H9 (cell line): ENCODE measurements at regions not wholly inside any gene's neighbourhood (a gene's known extent, or its start where the extent isn't known, plus 50 kb on each side); places are given as distances from the start of the nearest gene placed in this dataset.

ENCODE experiments used
- DNase-seq: peaks from one replicate; pipeline ENCODE4 v3.0.0-alpha.2; 2017
- H2AFZ ChIP-seq: one replicate; pipeline ENCODE4 v1.6.1; 2013; ENCODE audit warnings: mild to moderate bottlenecking, low read length, control low read depth, moderate library complexity
- H2AK5ac ChIP-seq: 2 replicates; pipeline ENCODE4 v1.6.1; 2013; ENCODE audit warnings: low read length, control low read depth, mixed read lengths; ENCODE audit not compliant: insufficient read length
- H2BK120ac ChIP-seq: one replicate; pipeline ENCODE4 v1.6.1; 2013; ENCODE audit warnings: low read depth, mild to moderate bottlenecking, low read length, control low read depth, inconsistent platforms; ENCODE audit not compliant: poor library complexity, severe bottlenecking
- H2BK12ac ChIP-seq: 2 replicates; pipeline ENCODE4 v1.6.1; 2013; ENCODE audit warnings: low read length, control low read depth, mixed read lengths, low read depth; ENCODE audit not compliant: insufficient read length
- H2BK15ac ChIP-seq: 2 replicates; pipeline ENCODE4 v1.6.1; 2013; ENCODE audit warnings: low read depth, low read length, control low read depth
- H2BK20ac ChIP-seq: one replicate; pipeline ENCODE4 v1.6.1; 2013; ENCODE audit warnings: low read depth, mild to moderate bottlenecking, low read length, control low read depth, inconsistent platforms; ENCODE audit not compliant: poor library complexity, severe bottlenecking
- H2BK5ac ChIP-seq: 2 replicates; pipeline ENCODE4 v1.6.1; 2013; ENCODE audit warnings: low read length, control low read depth, mixed read lengths; ENCODE audit not compliant: insufficient read length
- H3K14ac ChIP-seq: 2 replicates; pipeline ENCODE4 v1.6.1; 2013; ENCODE audit warnings: low read length, control low read depth; ENCODE audit not compliant: insufficient read depth
- H3K18ac ChIP-seq: 2 replicates; pipeline ENCODE4 v1.6.1; 2013; ENCODE audit warnings: low read depth, mild to moderate bottlenecking, mixed read lengths, low read length, control low read depth; ENCODE audit not compliant: insufficient read length
- H3K23ac ChIP-seq: 2 replicates; pipeline ENCODE4 v1.6.1; 2013; ENCODE audit warnings: low read length, control low read depth, mixed read lengths, low read depth; ENCODE audit not compliant: insufficient read length
- H3K23me2 ChIP-seq: 2 replicates; pipeline ENCODE4 v1.6.1; 2013; ENCODE audit warnings: low read depth, mild to moderate bottlenecking, mixed read lengths, low read length, control low read depth; ENCODE audit not compliant: insufficient read length, poor library complexity, severe bottlenecking
- H3K27ac ChIP-seq: 2 replicates; pipeline ENCODE4 v1.5.1; 2013; ENCODE audit warnings: low read length, control low read depth, mixed read lengths, low read depth; ENCODE audit not compliant: insufficient read length
- H3K27me3 ChIP-seq: 2 replicates; pipeline ENCODE4 v1.6.1; 2013; ENCODE audit warnings: low read length, control low read depth, inconsistent platforms; ENCODE audit not compliant: insufficient read depth
- H3K4ac ChIP-seq: 2 replicates; pipeline ENCODE4 v1.6.1; 2013; ENCODE audit warnings: low read depth, mild to moderate bottlenecking, control low read depth, inconsistent platforms, low read length, moderate library complexity
- H3K4me1 ChIP-seq: 2 replicates; pipeline ENCODE4 v1.6.1; 2013; ENCODE audit warnings: low read length, control low read depth, inconsistent platforms; ENCODE audit not compliant: insufficient read depth
- H3K4me2 ChIP-seq: 2 replicates; pipeline ENCODE4 v1.6.1; 2013; ENCODE audit warnings: low read length, control low read depth, mixed read lengths; ENCODE audit not compliant: insufficient read length, insufficient read depth
- H3K56ac ChIP-seq: 2 replicates; pipeline ENCODE4 v1.6.1; 2013; ENCODE audit warnings: low read depth, mild to moderate bottlenecking, mixed read lengths, low read length, control low read depth; ENCODE audit not compliant: insufficient read length
- H3K79me1 ChIP-seq: 2 replicates; pipeline ENCODE4 v1.6.1; 2013; ENCODE audit warnings: low read depth, mild to moderate bottlenecking, moderate library complexity, low read length, control low read depth, inconsistent platforms; ENCODE audit not compliant: insufficient read depth, poor library complexity, severe bottlenecking
- H3K79me2 ChIP-seq: 2 replicates; pipeline ENCODE4 v1.6.1; 2013; ENCODE audit warnings: low read length, control low read depth, inconsistent platforms; ENCODE audit not compliant: insufficient read depth
- H3K9ac ChIP-seq: 2 replicates; pipeline ENCODE4 v1.6.1; 2013; ENCODE audit warnings: low read length, control low read depth, mixed read lengths; ENCODE audit not compliant: insufficient read length; ENCODE audit errors: extremely low read depth
- H3K9me3 ChIP-seq: one replicate; pipeline ENCODE4 v1.6.1; 2013; ENCODE audit warnings: low read depth, low read length, inconsistent platforms; ENCODE audit not compliant: control insufficient read depth
- H3T11ph ChIP-seq: one replicate; pipeline ENCODE4 v1.6.1; 2013; ENCODE audit warnings: mild to moderate bottlenecking, low read length, control low read depth, inconsistent platforms
- H4K20me1 ChIP-seq: one replicate; pipeline ENCODE4 v1.6.1; 2013; ENCODE audit not compliant: control insufficient read depth, insufficient read length, insufficient read depth
- H4K5ac ChIP-seq: 2 replicates; pipeline ENCODE4 v1.6.1; 2013; ENCODE audit warnings: low read depth, mild to moderate bottlenecking, mixed read lengths, low read length, control low read depth; ENCODE audit not compliant: insufficient read length
- H4K8ac ChIP-seq: replicated peaks from 2 replicates; pipeline ENCODE4 v1.6.1; 2013; ENCODE audit warnings: low read length, control low read depth, mixed read lengths, low read depth; ENCODE audit not compliant: insufficient read length
- H4K91ac ChIP-seq: 2 replicates; pipeline ENCODE4 v1.6.1; 2013; ENCODE audit warnings: low read depth, mild to moderate bottlenecking, moderate library complexity, mixed read lengths, low read length, control low read depth; ENCODE audit not compliant: insufficient read length
- H3K27ac Mint-ChIP-seq, 3 experiments: 2 replicates in 2 of 3; 3 replicates in 1 of 3; pipeline ENCODE4 v1.8.0; 2020 to 2021; ENCODE audit warnings: mixed read lengths in 3 of 3, mild to moderate bottlenecking in 1 of 3, moderate library complexity in 1 of 3
- H3K27me3 Mint-ChIP-seq: 2 replicates; pipeline ENCODE4 v1.8.0; 2021; ENCODE audit warnings: low read depth, mild to moderate bottlenecking, moderate library complexity, mixed read lengths
- H3K36me3 Mint-ChIP-seq, 3 experiments: 2 replicates in 2 of 3; 3 replicates in 1 of 3; pipeline ENCODE4 v1.8.0; 2020 to 2021; ENCODE audit warnings: low read depth in 3 of 3, mixed read lengths in 3 of 3; ENCODE audit not compliant: insufficient read depth in 1 of 3
- H3K4me1 Mint-ChIP-seq, 2 experiments: 2 replicates each; pipeline ENCODE4 v1.8.0; 2020; ENCODE audit warnings: mixed read lengths in 2 of 2
- H3K4me3 Mint-ChIP-seq, 2 experiments: 2 replicates in 1 of 2; 3 replicates in 1 of 2; pipeline ENCODE4 v1.8.0; 2020 to 2021; ENCODE audit warnings: mild to moderate bottlenecking in 2 of 2, mixed read lengths in 2 of 2, moderate library complexity in 1 of 2
- H3K9me3 Mint-ChIP-seq, 2 experiments: 2 replicates in 1 of 2; 3 replicates in 1 of 2; pipeline ENCODE4 v1.8.0; 2020; ENCODE audit warnings: mild to moderate bottlenecking in 2 of 2, mixed read lengths in 2 of 2, moderate library complexity in 1 of 2
- WGBS: extraction: QIAGEN DNeasy Blood & Tissue Kit; methylation state at CpG from one replicate; pipeline ENCODE4 v1.1.7; 2013; ENCODE audit warnings: missing lambda C conversion rate, low lambda C conversion rate, mixed read lengths; ENCODE audit not compliant: insufficient read length; ENCODE audit errors: extremely low coverage; 5-methylcytosine and 5-hydroxymethylcytosine counted together
- TF ChIP-seq, protein P1 (sequence below): fragments of 200-600 bp; sonication (generic); conservative IDR thresholded peaks from 3 replicates; pipeline ENCODE4 v1.8.0; 2021; ENCODE audit warnings: antibody characterized with exemption, mild to moderate bottlenecking

DNA sequence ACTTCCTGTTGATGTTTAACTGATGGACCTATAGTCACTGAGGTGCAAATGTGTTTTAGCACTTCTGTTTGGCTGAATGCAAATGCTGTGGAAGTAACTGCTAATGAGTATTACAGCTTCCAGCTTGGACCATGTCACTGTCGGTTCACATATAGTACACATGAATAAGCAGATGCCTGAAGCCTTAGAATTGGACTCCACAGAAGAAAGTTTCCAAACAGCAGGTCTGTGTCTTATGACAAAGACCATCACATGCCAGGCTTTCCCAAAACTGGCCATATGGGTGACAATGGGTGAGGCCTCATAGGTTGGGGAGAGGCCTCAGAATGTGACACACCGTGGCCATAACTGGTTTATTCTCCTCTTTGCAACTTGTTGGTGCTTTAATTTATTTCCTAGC, 241.8 kb downstream of the WNT5A start:
- Mint-ChIP-seq H3K27me3 (peaks cover under 1% of the 10 kb centered on the region; the same call in 1 of the 2 replicates), H3K27ac (no peak overlapping the region), H3K9me3 (peaks cover 14 to 20% of the 10 kb centered on the region in 2 experiments), H3K4me1 (peaks cover 13 to 21% of the 10 kb centered on the region in 2 experiments), H3K4me3 (no peak overlapping the region), H3K36me3 (peaks cover 9 to 17% (median 10%) of the 10 kb centered on the region in 3 experiments)
- no peak overlapping the region for H3K56ac ChIP-seq
- no peak overlapping the region for H2AFZ ChIP-seq
- H3K79me2 ChIP-seq, result no peaks in the 10 kb centered on the region
- no peak overlapping the region for H3T11ph ChIP-seq
- no peak overlapping the region for H2BK15ac ChIP-seq
- no peak overlapping the region for H3K4me2 ChIP-seq
- no peak for DNase-seq
- H4K91ac ChIP-seq, result no peak overlapping the region
- H4K8ac ChIP-seq, result no peak overlapping the region
- H3K4ac ChIP-seq, result no peak overlapping the region
- no peak overlapping the region for H3K23ac ChIP-seq
- no peaks in the 10 kb centered on the region for H3K23me2 ChIP-seq
- no peak overlapping the region for H3K18ac ChIP-seq
- H2BK120ac ChIP-seq, result no peak overlapping the region
- H3K27me3 ChIP-seq, result no peaks in the 10 kb centered on the region
- no peak overlapping the region for H2BK20ac ChIP-seq
- H2BK12ac ChIP-seq, result no peak overlapping the region
- no peak overlapping the region for H3K14ac ChIP-seq
- no peak overlapping the region for H4K5ac ChIP-seq
- no peaks in the 10 kb centered on the region for H3K4me1 ChIP-seq
- no peak overlapping the region for H2AK5ac ChIP-seq
- H3K9ac ChIP-seq, result no peak overlapping the region
- no peaks in the 10 kb centered on the region for H4K20me1 ChIP-seq
- H3K9me3 ChIP-seq, result no peaks in the 10 kb centered on the region
- H2BK5ac ChIP-seq, result no peak overlapping the region
- WGBS, result no CpG with 5 or more reads among the region's 2 CpGs
- TF ChIP-seq, protein P1, sequence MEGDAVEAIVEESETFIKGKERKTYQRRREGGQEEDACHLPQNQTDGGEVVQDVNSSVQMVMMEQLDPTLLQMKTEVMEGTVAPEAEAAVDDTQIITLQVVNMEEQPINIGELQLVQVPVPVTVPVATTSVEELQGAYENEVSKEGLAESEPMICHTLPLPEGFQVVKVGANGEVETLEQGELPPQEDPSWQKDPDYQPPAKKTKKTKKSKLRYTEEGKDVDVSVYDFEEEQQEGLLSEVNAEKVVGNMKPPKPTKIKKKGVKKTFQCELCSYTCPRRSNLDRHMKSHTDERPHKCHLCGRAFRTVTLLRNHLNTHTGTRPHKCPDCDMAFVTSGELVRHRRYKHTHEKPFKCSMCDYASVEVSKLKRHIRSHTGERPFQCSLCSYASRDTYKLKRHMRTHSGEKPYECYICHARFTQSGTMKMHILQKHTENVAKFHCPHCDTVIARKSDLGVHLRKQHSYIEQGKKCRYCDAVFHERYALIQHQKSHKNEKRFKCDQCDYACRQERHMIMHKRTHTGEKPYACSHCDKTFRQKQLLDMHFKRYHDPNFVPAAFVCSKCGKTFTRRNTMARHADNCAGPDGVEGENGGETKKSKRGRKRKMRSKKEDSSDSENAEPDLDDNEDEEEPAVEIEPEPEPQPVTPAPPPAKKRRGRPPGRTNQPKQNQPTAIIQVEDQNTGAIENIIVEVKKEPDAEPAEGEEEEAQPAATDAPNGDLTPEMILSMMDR, result no peak
- no peak overlapping the region for H3K27ac ChIP-seq
- no peaks in the 10 kb centered on the region for H3K79me1 ChIP-seq
